Thoracic aorta (tissue), 2 donors: ENCODE measurements at regions not wholly inside any gene's neighbourhood (a gene's known extent, or its start where the extent isn't known, plus 50 kb on each side); places are given as distances from the start of the nearest gene placed in this dataset.

Experiments
- ATAC-seq: fragments of 150-250 bp; one replicate; pipeline ENCODE4 v1.8.0; 2017; ENCODE audit warnings: low read depth; ENCODE audit not compliant: insufficient number of reproducible peaks, low FRiP score
- DNase-seq: peaks from one replicate; pipeline ENCODE4 v3.0.0-alpha.2; 2020; ENCODE audit warnings: low spot score
- H3K27ac ChIP-seq, 2 donors: fragments of 200-600 bp; sonication (generic); 1 replicate in 1 of 2; 2 replicates in 1 of 2; pipeline ENCODE4 v1.5.1; 2016; ENCODE audit warnings: mild to moderate bottlenecking in 2 of 2, moderate library complexity in 2 of 2
- H3K27me3 ChIP-seq: fragments of 200-600 bp; sonication (generic); replicated peaks from 2 replicates; pipeline ENCODE4 v1.6.0; 2016; ENCODE audit warnings: mild to moderate bottlenecking; ENCODE audit not compliant: insufficient read depth
- H3K36me3 ChIP-seq: fragments of 200-600 bp; sonication (generic); one replicate; pipeline ENCODE4 v1.5.1; 2016
- H3K4me1 ChIP-seq, 2 donors: fragments of 200-600 bp; sonication (generic); 1 replicate in 1 of 2; 2 replicates in 1 of 2; pipeline versions ENCODE4 v1.5.1 to v1.6.0; 2016; ENCODE audit warnings: low read depth in 2 of 2, mild to moderate bottlenecking in 1 of 2; ENCODE audit not compliant: control insufficient read depth in 1 of 2
- H3K4me3 ChIP-seq: fragments of 200-600 bp; sonication (generic); 2 replicates; pipeline ENCODE4 v1.5.1; 2016; ENCODE audit warnings: mild to moderate bottlenecking
- H3K9me3 ChIP-seq: fragments of 200-600 bp; sonication (generic); 2 replicates; pipeline ENCODE4 v1.5.1; 2016
- TF ChIP-seq, protein P1 (sequence below): fragments of 200-600 bp; sonication (generic); IDR thresholded peaks from one replicate; pipeline ENCODE4 v1.5.1; 2019; ENCODE audit warnings: antibody characterized with exemption

DNA sequence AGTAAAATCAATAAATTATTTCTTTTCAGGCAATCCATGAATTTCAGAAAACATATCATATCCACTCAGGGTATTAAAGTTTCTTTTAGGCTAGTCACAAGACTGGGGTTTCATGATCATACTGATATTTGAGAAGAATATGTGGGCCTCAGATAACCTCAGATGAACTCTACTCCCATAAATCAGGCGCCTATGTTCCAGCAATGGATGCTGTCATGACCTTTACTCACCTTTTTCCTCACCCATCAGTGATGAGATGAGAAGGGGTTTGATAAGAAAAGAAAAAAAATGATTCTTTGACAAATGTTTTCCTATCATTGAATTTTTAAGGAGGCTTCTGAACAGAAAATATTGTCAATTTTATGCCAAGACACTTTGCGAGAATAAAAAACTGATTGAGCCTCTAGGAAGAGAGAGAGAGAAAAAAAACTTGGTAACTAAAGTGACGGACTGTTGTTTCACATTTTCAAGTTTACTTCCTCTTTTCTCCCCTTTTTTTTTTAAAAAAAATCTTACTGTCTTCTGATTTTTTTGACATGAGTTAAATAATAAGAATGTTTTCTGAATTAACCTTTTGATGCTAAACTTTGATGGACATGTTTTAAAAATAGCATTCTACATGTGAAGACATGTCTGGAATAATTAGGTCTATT is 309.1 kb upstream of the MAP2 start:
- DNase-seq (no peak), ATAC-seq (no peak)
- no peaks in the 10 kb centered on the region for H3K36me3 ChIP-seq
- H3K9me3 ChIP-seq, result no peaks in the 10 kb centered on the region
- no peaks in the 10 kb centered on the region for H3K27me3 ChIP-seq
- no peaks in the 10 kb centered on the region for H3K4me1 ChIP-seq
- no peak overlapping the region for H3K4me3 ChIP-seq
- TF ChIP-seq, protein P1, sequence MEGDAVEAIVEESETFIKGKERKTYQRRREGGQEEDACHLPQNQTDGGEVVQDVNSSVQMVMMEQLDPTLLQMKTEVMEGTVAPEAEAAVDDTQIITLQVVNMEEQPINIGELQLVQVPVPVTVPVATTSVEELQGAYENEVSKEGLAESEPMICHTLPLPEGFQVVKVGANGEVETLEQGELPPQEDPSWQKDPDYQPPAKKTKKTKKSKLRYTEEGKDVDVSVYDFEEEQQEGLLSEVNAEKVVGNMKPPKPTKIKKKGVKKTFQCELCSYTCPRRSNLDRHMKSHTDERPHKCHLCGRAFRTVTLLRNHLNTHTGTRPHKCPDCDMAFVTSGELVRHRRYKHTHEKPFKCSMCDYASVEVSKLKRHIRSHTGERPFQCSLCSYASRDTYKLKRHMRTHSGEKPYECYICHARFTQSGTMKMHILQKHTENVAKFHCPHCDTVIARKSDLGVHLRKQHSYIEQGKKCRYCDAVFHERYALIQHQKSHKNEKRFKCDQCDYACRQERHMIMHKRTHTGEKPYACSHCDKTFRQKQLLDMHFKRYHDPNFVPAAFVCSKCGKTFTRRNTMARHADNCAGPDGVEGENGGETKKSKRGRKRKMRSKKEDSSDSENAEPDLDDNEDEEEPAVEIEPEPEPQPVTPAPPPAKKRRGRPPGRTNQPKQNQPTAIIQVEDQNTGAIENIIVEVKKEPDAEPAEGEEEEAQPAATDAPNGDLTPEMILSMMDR, result no peak
- H3K27ac ChIP-seq, result no peak overlapping the region

DNA sequence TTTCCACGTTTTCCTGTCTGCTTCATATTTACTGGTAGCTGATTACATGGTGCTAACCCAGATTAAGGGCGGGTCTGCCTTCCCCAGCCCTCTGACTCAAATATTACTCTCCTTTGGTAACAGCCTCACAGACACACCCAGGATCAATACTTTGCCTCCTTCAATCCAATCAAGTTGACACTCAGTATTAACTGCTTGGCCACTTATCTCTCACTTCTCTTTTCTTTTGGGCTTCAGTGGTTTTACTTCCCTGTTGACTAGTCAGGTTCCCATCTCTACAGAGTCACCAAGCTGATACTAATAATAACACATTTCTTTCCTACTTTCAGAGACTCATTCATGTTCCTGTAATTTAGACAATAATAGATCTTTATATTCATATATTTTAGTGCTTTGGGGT is 302.2 kb upstream of the MAP2 start:
- Histone ChIP-seq H3K27ac (no peak overlapping the region), H3K4me1 (no peaks in the 10 kb centered on the region), H3K4me3 (no peak overlapping the region), H3K27me3 (no peaks in the 10 kb centered on the region), H3K9me3 (no peaks in the 10 kb centered on the region), H3K36me3 (no peaks in the 10 kb centered on the region)
- TF ChIP-seq, protein P1, result no peak
- DNase-seq, result no peak
- no peak for ATAC-seq

DNA sequence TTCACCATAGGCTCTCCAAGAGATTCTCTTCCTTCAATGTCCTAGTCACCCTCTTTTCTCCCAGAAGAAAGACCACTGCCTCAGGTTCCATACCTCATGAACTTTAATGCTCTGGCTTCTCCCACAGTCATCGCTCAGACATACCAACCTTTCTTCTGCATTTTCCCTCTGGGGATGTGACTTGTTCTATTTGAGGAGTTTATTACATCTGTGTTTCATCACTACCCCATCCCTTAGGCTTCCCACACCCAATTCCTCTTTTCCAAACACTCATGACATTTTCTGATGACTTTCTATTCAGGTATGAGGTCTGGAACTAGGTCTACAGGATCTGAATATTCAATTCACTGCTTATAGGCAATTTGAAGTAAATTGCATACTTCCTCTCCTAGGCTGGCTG is 298.6 kb upstream of the MAP2 start:
- ATAC-seq (no peak), DNase-seq (no peak)
- TF ChIP-seq, protein P1, result no peak
- no peaks in the 10 kb centered on the region for H3K27me3 ChIP-seq
- no peak overlapping the region for H3K4me3 ChIP-seq
- H3K36me3 ChIP-seq, result no peaks in the 10 kb centered on the region
- no peaks in the 10 kb centered on the region for H3K9me3 ChIP-seq
- H3K4me1 ChIP-seq, result no peaks in the 10 kb centered on the region
- H3K27ac ChIP-seq, result no peak overlapping the region

DNA sequence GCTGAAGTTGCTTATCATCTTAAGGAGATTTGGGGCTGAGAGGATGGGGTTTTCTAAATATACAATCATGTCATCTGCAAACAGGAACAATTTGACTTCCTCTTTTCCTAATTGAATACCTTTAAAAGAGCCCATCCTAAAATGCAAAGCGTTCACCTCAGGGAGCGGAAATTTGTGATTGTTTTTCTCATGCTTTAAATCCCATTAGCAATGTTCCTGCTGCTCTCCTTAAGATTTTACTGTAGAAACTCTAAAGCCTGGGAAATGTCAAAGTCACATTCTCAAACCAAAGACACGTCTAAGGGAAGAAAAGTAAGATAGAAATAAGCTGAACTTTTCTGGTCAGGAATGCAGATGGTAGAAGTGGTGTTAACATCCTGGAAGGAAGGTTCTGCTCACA is 285.8 kb upstream of the MAP2 start:
- DNase-seq (no peak), ATAC-seq (no peak)
- TF ChIP-seq, protein P1, result no peak
- H3K9me3 ChIP-seq, result no peaks in the 10 kb centered on the region
- H3K4me3 ChIP-seq, result no peak overlapping the region
- H3K27ac ChIP-seq, result no peak overlapping the region
- H3K36me3 ChIP-seq, result no peaks in the 10 kb centered on the region
- no peaks in the 10 kb centered on the region for H3K4me1 ChIP-seq
- no peaks in the 10 kb centered on the region for H3K27me3 ChIP-seq

DNA sequence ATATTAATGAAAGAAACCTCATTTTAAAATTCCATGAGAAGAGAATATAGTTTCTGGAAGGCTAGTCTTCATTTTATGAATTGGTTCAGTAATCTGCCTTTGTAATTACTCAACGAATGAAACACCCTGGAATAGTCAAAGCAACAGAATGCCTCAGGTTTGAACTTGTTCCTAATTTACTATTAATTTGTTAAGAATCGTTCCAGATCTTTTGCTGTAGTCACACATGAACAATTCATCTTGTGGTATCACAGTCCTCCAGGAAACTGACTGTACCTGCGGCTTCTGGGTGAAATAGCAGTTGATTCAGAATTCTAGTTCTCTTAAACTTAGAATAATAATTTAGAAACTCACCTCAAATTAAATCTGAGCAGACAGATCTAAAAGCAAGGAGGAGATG is 282.7 kb upstream of the MAP2 start:
- no peaks in the 10 kb centered on the region for H3K4me1 ChIP-seq
- H3K4me3 ChIP-seq, result no peak overlapping the region
- no peak for ATAC-seq
- DNase-seq, result no peak
- no peaks in the 10 kb centered on the region for H3K36me3 ChIP-seq
- TF ChIP-seq, protein P1, result no peak
- no peak overlapping the region for H3K27ac ChIP-seq
- H3K27me3 ChIP-seq, result no peaks in the 10 kb centered on the region
- H3K9me3 ChIP-seq, result no peaks in the 10 kb centered on the region
